ENCODE measurements at regions not wholly inside any gene's neighbourhood (a gene's known extent, or its start where the extent isn't known, plus 50 kb on each side); places are given as distances from the start of the nearest gene placed in this dataset.

DNA sequence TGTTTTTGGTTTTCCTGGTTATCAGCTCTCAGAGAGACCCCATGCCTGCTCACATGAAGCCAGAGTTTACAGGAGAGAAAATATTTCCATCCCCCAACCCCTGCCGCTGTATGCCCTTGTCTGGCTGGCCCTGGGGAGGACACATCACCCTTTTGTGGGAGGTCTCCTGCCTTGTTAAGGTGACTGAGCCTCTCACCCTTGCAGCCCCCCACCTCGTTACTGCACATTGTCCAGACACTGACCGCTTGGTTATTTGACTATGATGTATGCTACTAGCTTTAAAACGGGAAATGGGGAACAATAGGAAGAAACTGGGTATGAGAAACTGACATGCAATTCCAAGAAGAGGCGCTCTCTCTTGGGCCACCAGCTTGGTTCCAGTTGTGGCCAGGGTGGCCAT is 51.1 kb upstream of the RFPL3 start:
- Histone ChIP-seq H3K36me3 (ENCODE audit: low read depth, missing control alignments) (no peaks in the 10 kb centered on the region), H3K27ac (no peak overlapping the region), H3K9me3 (no peaks in the 10 kb centered on the region), H3K4me1 (no peaks in the 10 kb centered on the region), H3K4me3 (no peak overlapping the region), H3K27me3 (no peaks in the 10 kb centered on the region)
- no peak for TF ChIP-seq CTCF (IDR thresholded peaks at IDR 0.05)
- TF ChIP-seq POLR2A (IDR thresholded peaks at IDR 0.05) = no peak
- intact Hi-C loops (cut with DNase I; ENCODE audit: low total_unique reads) = no loop called here
- peak; percentile 9 for DNase-seq
- 58 to 62% methylated on average over 5 of the region's 5 CpGs for WGBS, 2 donors

- intact Hi-C loops (cut with DNase I; ENCODE audit: low total_unique reads) = no loop called here
- TF ChIP-seq CTCF (IDR thresholded peaks at IDR 0.05) (no peak), POLR2A (IDR thresholded peaks at IDR 0.05) (no peak)
- Histone ChIP-seq H3K9me3 (no peaks in the 10 kb centered on the region), H3K27me3 (no peaks in the 10 kb centered on the region), H3K4me3 (no peak overlapping the region), H3K36me3 (ENCODE audit: low read depth, missing control alignments) (no peaks in the 10 kb centered on the region), H3K27ac (no peak overlapping the region), H3K4me1 (no peaks in the 10 kb centered on the region)
- WGBS, 2 donors = 73 to 78% methylated on average over 3 of the region's 3 CpGs
- peak; percentile 0 for DNase-seq
These were observed 50.6 kb upstream of the RFPL3 start for GRCh38 chr22:32307055-32307454.

DNA sequence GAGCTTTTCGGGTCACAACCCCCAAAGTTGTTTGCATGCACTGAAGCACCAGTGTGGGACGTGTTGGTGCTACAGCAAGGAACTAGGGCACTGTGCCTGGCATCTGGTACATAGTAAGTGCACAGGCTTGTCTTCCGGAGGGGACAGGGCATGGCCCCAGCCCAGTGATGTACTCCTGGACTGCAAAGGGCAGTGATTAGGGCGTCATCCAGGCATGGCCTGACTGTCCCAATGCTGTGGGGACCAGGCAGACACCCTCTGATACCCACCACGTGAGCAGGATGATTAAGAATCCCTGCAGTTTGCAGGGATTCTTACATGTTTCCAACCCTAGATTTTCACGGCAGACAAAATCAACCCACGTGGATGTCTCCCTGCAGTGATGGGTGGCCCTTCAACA is 50.0 kb upstream of the RFPL3 start:
- DNase-seq = no peak
- TF ChIP-seq POLR2A (IDR thresholded peaks at IDR 0.05) (no peak), CTCF (IDR thresholded peaks at IDR 0.05) (no peak)
- intact Hi-C loops (cut with DNase I; ENCODE audit: low total_unique reads) = no loop called here

More for the DNA sequence above, 50.0 kb upstream of the RFPL3 start:
- Histone ChIP-seq H3K27ac (no peak overlapping the region), H3K27me3 (no peaks in the 10 kb centered on the region), H3K4me3 (no peak overlapping the region), H3K4me1 (no peaks in the 10 kb centered on the region), H3K36me3 (ENCODE audit: low read depth, missing control alignments) (no peaks in the 10 kb centered on the region), H3K9me3 (no peaks in the 10 kb centered on the region)
- WGBS, 2 donors = 81 to 85% methylated on average over 7 of the region's 7 CpGs
